ENCODE measurements at regions not wholly inside any gene's neighbourhood (a gene's known extent, or its start where the extent isn't known, plus 50 kb on each side); places are given as distances from the start of the nearest gene placed in this dataset.
"Not testable (repeated sequence)": the region's sequence is repeated elsewhere in the genome, so short reads cannot be mapped to it uniquely, and the experiment has no call there.

DNA sequence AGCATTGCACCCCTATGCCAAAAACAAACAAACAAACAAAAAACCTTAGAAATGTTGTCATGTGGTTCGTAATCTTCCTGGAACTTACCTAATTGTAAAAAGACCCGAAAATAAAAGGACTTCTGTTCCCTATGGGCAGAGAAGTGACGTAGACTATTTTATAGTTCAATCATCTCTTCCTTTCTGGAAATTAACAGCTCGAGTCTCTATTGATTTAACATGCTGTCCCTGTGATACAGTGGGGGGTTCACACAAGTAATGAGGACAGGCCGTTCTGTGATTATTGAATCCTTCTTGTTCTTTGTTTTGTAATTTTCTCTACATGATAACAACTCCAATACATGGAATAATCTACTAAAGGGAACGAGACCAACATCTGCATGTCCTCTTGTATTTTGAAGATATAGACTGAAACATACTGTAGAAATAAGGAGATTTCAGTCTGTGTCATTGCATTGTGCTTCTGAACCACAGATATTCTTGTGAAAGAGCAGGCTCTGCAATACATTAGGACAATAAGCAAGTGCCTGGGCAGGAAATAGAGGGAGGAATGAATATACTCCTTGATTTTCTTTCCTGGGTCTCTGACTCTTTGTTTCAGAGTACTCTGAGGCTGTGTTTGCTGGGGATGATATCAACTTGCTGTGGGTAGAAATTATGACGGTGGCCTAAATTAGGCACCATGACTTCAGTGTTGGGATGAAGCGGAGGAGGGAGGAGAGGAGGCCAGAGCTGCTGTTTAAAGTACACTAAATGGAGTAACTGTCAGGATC lies 65.7 kb upstream of the PPM1B start:
- BruUV-seq (replicated peaks) = no TSS peak

GRCh38 chr2:44103639-44104038 lies 65.0 kb upstream of the PPM1B start:
- CTCF ChIA-PET = no interaction called here
- no peak for DNase-seq
- Mint-ChIP-seq H3K36me3 (ENCODE audit: insufficient read depth, unreplicated experiment) (peaks cover 3% of the 10 kb centered on the region), H3K4me1 (ENCODE audit: low read depth, unreplicated experiment) (peaks cover 22% of the 10 kb centered on the region), H3K9me3 (ENCODE audit: low read depth, unreplicated experiment) (peaks cover 2% of the 10 kb centered on the region), H3K4me3 (ENCODE audit: low read depth, unreplicated experiment) (no peak overlapping the region), H3K27me3 (ENCODE audit: unreplicated experiment) (no peaks in the 10 kb centered on the region), H3K27ac (ENCODE audit: unreplicated experiment) (no peak overlapping the region)
- intact Hi-C loops (cut with micrococcal nuclease; ENCODE audit: unreplicated experiment) = no loop called here
- BruUV-seq (replicated peaks) = no TSS peak
- TF ChIP-seq CTCF (IDR thresholded peaks at IDR 0.05; ENCODE audit: unreplicated experiment) = no peak

More for the DNA sequence above, 65.7 kb upstream of the PPM1B start:
- TF ChIP-seq CTCF (IDR thresholded peaks at IDR 0.05; ENCODE audit: unreplicated experiment) = no peak
- H3K9me3 Mint-ChIP-seq (ENCODE audit: low read depth, unreplicated experiment) = peaks cover 2% of the 10 kb centered on the region
- H3K27me3 Mint-ChIP-seq (ENCODE audit: unreplicated experiment) = no peaks in the 10 kb centered on the region
- no peak overlapping the region for H3K4me3 Mint-ChIP-seq (ENCODE audit: low read depth, unreplicated experiment)
- peaks cover 28% of the 10 kb centered on the region for H3K4me1 Mint-ChIP-seq (ENCODE audit: low read depth, unreplicated experiment)
- no peaks in the 10 kb centered on the region for H3K36me3 Mint-ChIP-seq (ENCODE audit: insufficient read depth, unreplicated experiment)
- intact Hi-C loops (cut with micrococcal nuclease; ENCODE audit: unreplicated experiment) = no loop called here
- no peak overlapping the region for H3K27ac Mint-ChIP-seq (ENCODE audit: unreplicated experiment)
- DNase-seq = no peak
- CTCF ChIA-PET = interaction anchor here (0.8 kb wide), 1 partner anchor 9 kb away, joined by 3 read pairs; no protein-coding TSS in a partner anchor

DNA sequence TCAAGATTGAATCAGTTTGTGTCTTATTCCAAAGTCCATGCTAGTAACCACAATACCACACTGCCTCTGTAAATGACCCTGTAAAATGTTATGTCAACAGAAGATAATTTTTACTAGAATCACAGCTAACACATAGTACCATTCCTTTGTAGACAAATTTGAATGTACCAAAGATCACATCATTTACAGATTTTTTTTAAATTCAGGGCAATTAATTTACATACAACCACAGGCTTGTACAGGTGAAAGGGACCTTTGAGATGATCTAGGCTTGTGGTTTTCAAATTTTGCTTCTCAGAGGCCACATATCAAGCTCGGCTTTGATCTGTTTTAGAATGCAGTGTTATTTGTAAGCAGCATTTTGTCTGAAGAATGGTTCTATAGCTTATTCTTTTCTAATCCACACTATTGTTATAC lies 63.8 kb upstream of the PPM1B start:
- BruUV-seq (replicated peaks) = no TSS peak
- DNase-seq = no peak
- peaks cover 15% of the 10 kb centered on the region for H3K4me1 Mint-ChIP-seq (ENCODE audit: low read depth, unreplicated experiment)
- TF ChIP-seq CTCF (IDR thresholded peaks at IDR 0.05; ENCODE audit: unreplicated experiment) = no peak
- no peak overlapping the region for H3K27ac Mint-ChIP-seq (ENCODE audit: unreplicated experiment)
- H3K36me3 Mint-ChIP-seq (ENCODE audit: insufficient read depth, unreplicated experiment) = peaks cover 5% of the 10 kb centered on the region
- peaks cover under 1% of the 10 kb centered on the region for H3K9me3 Mint-ChIP-seq (ENCODE audit: low read depth, unreplicated experiment)
- CTCF ChIA-PET = no interaction called here
- no peaks in the 10 kb centered on the region for H3K27me3 Mint-ChIP-seq (ENCODE audit: unreplicated experiment)
- intact Hi-C loops (cut with micrococcal nuclease; ENCODE audit: unreplicated experiment) = no loop called here
- no peak overlapping the region for H3K4me3 Mint-ChIP-seq (ENCODE audit: low read depth, unreplicated experiment)

DNA sequence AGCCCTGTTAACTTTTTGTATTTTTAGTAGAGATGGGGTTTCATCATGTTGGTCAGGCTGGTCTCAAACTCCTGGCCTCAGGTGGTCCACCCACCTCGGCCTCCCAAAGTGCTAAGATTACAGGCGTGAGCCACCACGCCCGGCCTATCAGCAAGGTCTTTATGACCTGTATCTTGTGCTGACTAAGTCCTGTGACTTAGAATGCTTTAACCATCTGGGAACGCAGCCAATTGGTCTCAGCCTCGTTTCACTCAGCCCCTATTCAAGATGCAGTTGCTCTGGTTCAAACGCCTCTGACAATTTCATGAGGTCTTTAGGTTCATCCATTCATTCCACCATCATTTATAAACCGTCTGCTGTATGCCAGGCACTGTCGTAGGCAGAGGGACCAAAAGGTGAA lies 62.2 kb upstream of the PPM1B start:
- H3K27me3 Mint-ChIP-seq (ENCODE audit: unreplicated experiment); BruUV-seq (replicated peaks); H3K27ac Mint-ChIP-seq (ENCODE audit: unreplicated experiment); H3K9me3 Mint-ChIP-seq (ENCODE audit: low read depth, unreplicated experiment); H3K4me1 Mint-ChIP-seq (ENCODE audit: low read depth, unreplicated experiment); H3K4me3 Mint-ChIP-seq (ENCODE audit: low read depth, unreplicated experiment); H3K36me3 Mint-ChIP-seq (ENCODE audit: insufficient read depth, unreplicated experiment); DNase-seq; intact Hi-C loops (cut with micrococcal nuclease; ENCODE audit: unreplicated experiment); CTCF ChIA-PET: not testable (repeated sequence)

DNA sequence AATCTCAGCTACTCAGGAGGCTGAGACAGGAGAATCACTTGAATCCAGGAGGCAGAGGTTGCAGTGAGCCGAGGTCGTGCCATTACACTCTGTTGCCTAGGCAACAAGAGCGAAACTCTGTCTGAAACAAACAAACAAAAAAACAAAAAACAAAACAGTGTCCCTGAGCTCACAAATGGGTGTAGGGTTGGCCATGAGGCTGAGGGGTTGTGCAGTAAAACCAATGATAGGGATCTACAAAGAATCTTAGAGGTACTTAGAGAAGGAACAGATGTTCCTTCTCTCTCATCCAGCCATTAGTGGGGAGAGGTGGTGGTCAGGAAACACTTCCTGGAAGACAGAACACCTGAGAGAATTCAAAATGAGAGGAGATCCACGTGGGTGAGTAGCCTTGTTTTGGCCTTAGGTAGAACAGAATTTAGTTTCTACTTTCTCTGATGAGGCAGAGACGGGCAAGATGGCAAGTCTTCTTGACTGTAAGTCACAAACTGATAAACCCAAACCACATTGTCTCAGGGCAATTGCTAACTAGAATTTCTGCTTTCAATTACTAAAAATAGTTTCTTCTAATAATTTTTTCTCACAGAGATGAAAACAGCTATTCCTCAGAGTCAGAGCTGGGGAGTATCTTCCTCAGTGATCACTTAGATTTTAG lies 61.5 kb upstream of the PPM1B start:
- BruUV-seq (replicated peaks) = no TSS peak
- intact Hi-C loops (cut with micrococcal nuclease; ENCODE audit: unreplicated experiment) = no loop called here
- DNase-seq = no peak
- CTCF ChIA-PET = no interaction called here
- Mint-ChIP-seq H3K27ac (ENCODE audit: unreplicated experiment) (no peak overlapping the region), H3K36me3 (ENCODE audit: insufficient read depth, unreplicated experiment) (peaks cover 5% of the 10 kb centered on the region), H3K27me3 (ENCODE audit: unreplicated experiment) (no peaks in the 10 kb centered on the region), H3K4me3 (ENCODE audit: low read depth, unreplicated experiment) (no peak overlapping the region), H3K4me1 (ENCODE audit: low read depth, unreplicated experiment) (peaks cover 8% of the 10 kb centered on the region), H3K9me3 (ENCODE audit: low read depth, unreplicated experiment) (no peaks in the 10 kb centered on the region)
- TF ChIP-seq CTCF (IDR thresholded peaks at IDR 0.05; ENCODE audit: unreplicated experiment) = no peak
